Parathyroid adenoma (tissue), 2 donors: ENCODE measurements at regions not wholly inside any gene's neighbourhood (a gene's known extent, or its start where the extent isn't known, plus 50 kb on each side); places are given as distances from the start of the nearest gene placed in this dataset.
"Not testable (repeated sequence)": the region's sequence is repeated elsewhere in the genome, so short reads cannot be mapped to it uniquely, and the experiment has no call there.

Source experiments
- H2AFZ ChIP-seq: fragments of 300-600 bp; sonication (generic); one replicate; pipeline ENCODE4 v1.7.0; 2017; ENCODE audit warnings: antibody characterized with exemption, mild to moderate bottlenecking
- H3K27ac ChIP-seq: fragments of 300-600 bp; sonication (generic); one replicate; pipeline ENCODE4 v1.7.0; 2017
- H3K27me3 ChIP-seq: fragments of 300-600 bp; sonication (generic); one replicate; pipeline ENCODE4 v1.7.0; 2017; ENCODE audit warnings: low read length; ENCODE audit not compliant: control insufficient read depth, insufficient read depth
- H3K36me3 ChIP-seq: fragments of 300-600 bp; sonication (generic); one replicate; pipeline ENCODE4 v1.7.0; 2017; ENCODE audit warnings: low read length; ENCODE audit not compliant: control insufficient read depth, insufficient read depth
- H3K4me1 ChIP-seq: fragments of 300-600 bp; sonication (generic); one replicate; pipeline ENCODE4 v1.7.0; 2017; ENCODE audit warnings: control low read depth
- H3K4me2 ChIP-seq: fragments of 300-600 bp; sonication (generic); one replicate; pipeline ENCODE4 v1.7.0; 2017; ENCODE audit warnings: low read length
- H3K4me3 ChIP-seq: fragments of 300-600 bp; sonication (generic); one replicate; pipeline ENCODE4 v1.7.0; 2017; ENCODE audit warnings: low read depth, low read length
- H3K79me2 ChIP-seq: fragments of 300-600 bp; sonication (generic); one replicate; pipeline ENCODE4 v1.7.0; 2017; ENCODE audit warnings: control low read depth
- H3K9ac ChIP-seq: fragments of 300-600 bp; sonication (generic); one replicate; pipeline ENCODE4 v1.7.0; 2017; ENCODE audit warnings: mild to moderate bottlenecking
- H3K9me3 ChIP-seq: fragments of 300-600 bp; sonication (generic); one replicate; pipeline ENCODE4 v1.7.0; 2017; ENCODE audit warnings: low read length; ENCODE audit not compliant: control insufficient read depth
- CTCF ChIP-seq: fragments of 300-600 bp; sonication (generic); IDR thresholded peaks from one replicate; pipeline ENCODE4 v1.7.0; 2017; ENCODE audit warnings: antibody characterized with exemption, mild to moderate bottlenecking
- donor health status: primary hyperparathyroidism.

- Histone ChIP-seq H2AFZ (no peak overlapping the region), H3K27me3 (no peaks in the 10 kb centered on the region), H3K4me3 (no peak overlapping the region), H3K4me1 (no peaks in the 10 kb centered on the region), H3K27ac (no peak overlapping the region), H3K9ac (no peak overlapping the region), H3K79me2 (no peaks in the 10 kb centered on the region), H3K4me2 (no peak overlapping the region), H3K9me3 (no peaks in the 10 kb centered on the region), H3K36me3 (no peaks in the 10 kb centered on the region)
- TF ChIP-seq CTCF: no peak
These were observed 485.6 kb upstream of the NUDT12 start for GRCh38 chr5:104048231-104048630.

GRCh38 chr5:104045987-104046386 lies 483.4 kb upstream of the NUDT12 start:
- TF ChIP-seq CTCF: no peak
- H2AFZ ChIP-seq: no peak overlapping the region
- no peaks in the 10 kb centered on the region for H3K36me3 ChIP-seq
- no peaks in the 10 kb centered on the region for H3K9me3 ChIP-seq
- H3K9ac ChIP-seq: no peak overlapping the region
- no peaks in the 10 kb centered on the region for H3K4me1 ChIP-seq
- H3K4me2 ChIP-seq: no peak overlapping the region
- H3K79me2 ChIP-seq: no peaks in the 10 kb centered on the region
- H3K27me3 ChIP-seq: no peaks in the 10 kb centered on the region
- no peak overlapping the region for H3K4me3 ChIP-seq
- H3K27ac ChIP-seq: no peak overlapping the region

GRCh38 chr5:104039871-104040270 lies 477.3 kb upstream of the NUDT12 start:
- H3K4me1 ChIP-seq, H3K27ac ChIP-seq, H3K4me3 ChIP-seq, H3K9me3 ChIP-seq, H3K9ac ChIP-seq, H2AFZ ChIP-seq, H3K27me3 ChIP-seq, H3K79me2 ChIP-seq, H3K4me2 ChIP-seq, H3K36me3 ChIP-seq: not testable (repeated sequence)

- H3K79me2 ChIP-seq, H3K9me3 ChIP-seq, H3K4me2 ChIP-seq, H3K4me3 ChIP-seq, H2AFZ ChIP-seq, H3K27ac ChIP-seq, H3K9ac ChIP-seq, H3K4me1 ChIP-seq, H3K36me3 ChIP-seq, H3K27me3 ChIP-seq: not testable (repeated sequence)
These were observed 474.5 kb upstream of the NUDT12 start for GRCh38 chr5:104037136-104037535.

- H3K27me3 ChIP-seq, H3K4me1 ChIP-seq, H3K4me2 ChIP-seq, H3K4me3 ChIP-seq, H3K79me2 ChIP-seq, H3K36me3 ChIP-seq, H3K27ac ChIP-seq, H3K9me3 ChIP-seq, H3K9ac ChIP-seq, H2AFZ ChIP-seq: not testable (repeated sequence)
These were observed 470.6 kb upstream of the NUDT12 start for GRCh38 chr5:104033186-104033585.

GRCh38 chr5:104024538-104024937 lies 461.9 kb upstream of the NUDT12 start:
- no peaks in the 10 kb centered on the region for H3K79me2 ChIP-seq
- H3K4me1 ChIP-seq: no peaks in the 10 kb centered on the region
- H3K9ac ChIP-seq: no peak overlapping the region
- TF ChIP-seq CTCF: no peak
- H3K36me3 ChIP-seq: no peaks in the 10 kb centered on the region
- H3K4me3 ChIP-seq: no peak overlapping the region
- no peaks in the 10 kb centered on the region for H3K9me3 ChIP-seq
- no peak overlapping the region for H2AFZ ChIP-seq
- H3K4me2 ChIP-seq: no peak overlapping the region
- no peak overlapping the region for H3K27ac ChIP-seq
- no peaks in the 10 kb centered on the region for H3K27me3 ChIP-seq
